ENCODE measurements at regions not wholly inside any gene's neighbourhood (a gene's known extent, or its start where the extent isn't known, plus 50 kb on each side); places are given as distances from the start of the nearest gene placed in this dataset.

- TF ChIP-seq CTCF (conservative IDR thresholded peaks at IDR 0.05 in 1 of 2, IDR thresholded peaks at IDR 0.05 in 1 of 2; ENCODE audit: low read depth in 1 of 2, low read length in 2 of 2) (no peak), EZH2 (IDR thresholded peaks at IDR 0.05; ENCODE audit: low read length, missing control alignments) (no peak)
Measured at GRCh38 chr2:84026818-84027217, 432.3 kb downstream of the SUCLG1 start.

All from fibroblast of lung (primary cell).